DOHH2 (cell line): ENCODE measurements at regions not wholly inside any gene's neighbourhood (a gene's known extent, or its start where the extent isn't known, plus 50 kb on each side); places are given as distances from the start of the nearest gene placed in this dataset.

Experiments
- H3F3A ChIP-seq: fragments of 200-600 bp; sonication (generic), shearing (Covaris generic); 2 replicates; pipeline ENCODE4 v1.6.0; 2016; ENCODE audit warnings: antibody characterized with exemption, mild to moderate bottlenecking; ENCODE audit not compliant: control insufficient read depth, insufficient read depth
- H3K27ac ChIP-seq: fragments of 200-600 bp; sonication (generic); 2 replicates; pipeline ENCODE4 v1.5.1; 2014; ENCODE audit warnings: low read depth, mild to moderate bottlenecking, low read length, moderate library complexity
- H3K27me3 ChIP-seq: fragments of 200-600 bp; sonication (generic); 2 replicates; pipeline ENCODE4 v1.6.1; 2014; ENCODE audit warnings: mild to moderate bottlenecking, low read length, mixed read lengths; ENCODE audit not compliant: control insufficient read depth
- H3K36me3 ChIP-seq: fragments of 200-600 bp; sonication (generic); 2 replicates; pipeline ENCODE4 v1.6.1; 2014; ENCODE audit warnings: mild to moderate bottlenecking, low read length, moderate library complexity, mixed read lengths; ENCODE audit not compliant: control insufficient read depth
- H3K4me1 ChIP-seq: fragments of 200-600 bp; sonication (generic); 2 replicates; pipeline ENCODE4 v1.6.1; 2014; ENCODE audit warnings: mild to moderate bottlenecking, low read length, mixed read lengths; ENCODE audit not compliant: control insufficient read depth
- H3K4me2 ChIP-seq: fragments of 200-600 bp; sonication (generic); 2 replicates; pipeline ENCODE4 v1.6.0; 2014; ENCODE audit warnings: mild to moderate bottlenecking, low read length, moderate library complexity
- H3K4me3 ChIP-seq: fragments of 200-600 bp; sonication (generic); 2 replicates; pipeline ENCODE4 v1.5.1; 2014; ENCODE audit warnings: mild to moderate bottlenecking, low read length, mixed read lengths
- H3K79me2 ChIP-seq: fragments of 200-600 bp; sonication (generic); 2 replicates; pipeline ENCODE4 v1.6.1; 2014; ENCODE audit warnings: mild to moderate bottlenecking, low read length, mixed read lengths; ENCODE audit not compliant: control insufficient read depth
- H3K9me2 ChIP-seq: fragments of 200-600 bp; sonication (generic); replicated peaks from 2 replicates; pipeline ENCODE4 v1.6.1; 2014; ENCODE audit warnings: mild to moderate bottlenecking, low read length, mixed read lengths; ENCODE audit not compliant: control insufficient read depth
- H3K9me3 ChIP-seq: fragments of 200-600 bp; sonication (generic); 2 replicates; pipeline ENCODE4 v1.6.1; 2014; ENCODE audit warnings: antibody characterized with exemption, low read length, mixed read lengths; ENCODE audit not compliant: control insufficient read depth, insufficient read depth
- H4K20me1 ChIP-seq: fragments of 200-600 bp; sonication (generic); 2 replicates; pipeline ENCODE4 v1.6.0; 2014; ENCODE audit warnings: low read depth, mild to moderate bottlenecking, antibody characterized with exemption, low read length, moderate library complexity; ENCODE audit not compliant: control insufficient read depth, insufficient read depth
- EZH2phosphoT487 ChIP-seq: fragments of 200-600 bp; sonication (generic); IDR thresholded peaks from 2 replicates; pipeline ENCODE4 v1.6.1; 2017; ENCODE audit warnings: borderline replicate concordance, mild to moderate bottlenecking, antibody characterized with exemption, low read length, moderate library complexity, mixed read lengths
- TF ChIP-seq, protein P1 (sequence below): fragments of 200-600 bp; sonication (generic); IDR thresholded peaks from one replicate; pipeline ENCODE4 v1.5.1; 2014; ENCODE audit warnings: antibody characterized with exemption, mild to moderate bottlenecking, low read depth, low read length; ENCODE audit not compliant: poor library complexity, severe bottlenecking

DNA sequence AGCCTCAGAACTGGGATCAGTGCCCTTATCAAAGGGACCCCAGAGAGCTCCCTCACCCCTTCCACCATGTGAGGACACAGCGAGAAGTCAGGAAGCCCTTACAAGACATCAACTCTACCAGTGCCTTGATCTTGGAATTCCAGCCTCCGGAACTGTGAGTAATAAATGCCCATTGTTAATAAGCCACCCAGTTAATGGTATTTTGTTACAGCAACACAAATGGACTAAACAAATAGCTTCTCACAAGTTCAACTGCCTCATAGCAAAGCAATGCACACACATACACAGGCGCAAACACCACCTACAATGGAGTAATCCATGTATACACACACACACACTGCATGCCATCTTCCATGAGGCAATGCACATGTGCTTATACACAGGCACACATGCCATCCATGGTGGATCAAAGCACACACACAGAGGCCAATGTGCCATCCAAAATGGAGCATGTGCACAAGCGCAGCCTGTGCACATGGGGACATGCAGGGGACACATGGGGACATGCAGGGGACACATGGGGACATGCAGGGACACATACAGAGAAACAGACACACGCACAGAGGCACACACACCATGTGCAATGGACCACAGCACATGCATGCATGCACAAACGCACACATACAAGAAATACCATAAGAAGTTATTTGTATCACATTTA is 137.6 kb upstream of the TBL1X start:
- no peak for TF ChIP-seq EZH2phosphoT487
- TF ChIP-seq, protein P1, sequence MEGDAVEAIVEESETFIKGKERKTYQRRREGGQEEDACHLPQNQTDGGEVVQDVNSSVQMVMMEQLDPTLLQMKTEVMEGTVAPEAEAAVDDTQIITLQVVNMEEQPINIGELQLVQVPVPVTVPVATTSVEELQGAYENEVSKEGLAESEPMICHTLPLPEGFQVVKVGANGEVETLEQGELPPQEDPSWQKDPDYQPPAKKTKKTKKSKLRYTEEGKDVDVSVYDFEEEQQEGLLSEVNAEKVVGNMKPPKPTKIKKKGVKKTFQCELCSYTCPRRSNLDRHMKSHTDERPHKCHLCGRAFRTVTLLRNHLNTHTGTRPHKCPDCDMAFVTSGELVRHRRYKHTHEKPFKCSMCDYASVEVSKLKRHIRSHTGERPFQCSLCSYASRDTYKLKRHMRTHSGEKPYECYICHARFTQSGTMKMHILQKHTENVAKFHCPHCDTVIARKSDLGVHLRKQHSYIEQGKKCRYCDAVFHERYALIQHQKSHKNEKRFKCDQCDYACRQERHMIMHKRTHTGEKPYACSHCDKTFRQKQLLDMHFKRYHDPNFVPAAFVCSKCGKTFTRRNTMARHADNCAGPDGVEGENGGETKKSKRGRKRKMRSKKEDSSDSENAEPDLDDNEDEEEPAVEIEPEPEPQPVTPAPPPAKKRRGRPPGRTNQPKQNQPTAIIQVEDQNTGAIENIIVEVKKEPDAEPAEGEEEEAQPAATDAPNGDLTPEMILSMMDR, result no peak
- Histone ChIP-seq H4K20me1 (no peaks in the 10 kb centered on the region), H3K9me2 (no peaks in the 10 kb centered on the region), H3K9me3 (no peaks in the 10 kb centered on the region), H3F3A (no peaks in the 10 kb centered on the region), H3K27me3 (no peaks in the 10 kb centered on the region), H3K4me3 (no peak overlapping the region), H3K27ac (no peak overlapping the region), H3K4me1 (no peaks in the 10 kb centered on the region), H3K36me3 (no peaks in the 10 kb centered on the region), H3K4me2 (no peak overlapping the region), H3K79me2 (no peaks in the 10 kb centered on the region)

DNA sequence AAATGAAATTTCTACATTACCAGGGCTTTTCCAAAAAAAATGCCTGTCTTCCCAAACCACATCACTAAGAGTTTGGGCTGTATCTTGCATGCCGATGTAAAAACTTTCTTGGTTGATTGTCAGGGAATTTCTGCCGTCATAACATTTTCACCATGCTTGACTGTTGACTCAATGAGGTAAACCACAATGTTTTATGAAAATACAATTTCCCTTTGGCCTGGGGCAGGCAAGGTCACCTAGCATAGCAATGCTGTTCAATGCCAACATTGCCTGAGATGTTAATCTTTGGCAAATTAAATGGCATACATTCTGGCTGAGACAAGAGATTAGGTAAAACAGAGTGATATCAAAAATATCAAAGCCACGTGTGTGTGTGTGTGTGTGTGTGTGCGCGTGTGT is 137.1 kb upstream of the TBL1X start:
- H3K9me3 ChIP-seq, result no peaks in the 10 kb centered on the region
- no peak overlapping the region for H3K27ac ChIP-seq
- no peak overlapping the region for H3K4me3 ChIP-seq
- no peaks in the 10 kb centered on the region for H3F3A ChIP-seq
- no peaks in the 10 kb centered on the region for H3K36me3 ChIP-seq
- H3K79me2 ChIP-seq, result no peaks in the 10 kb centered on the region
- H3K4me2 ChIP-seq, result no peak overlapping the region
- no peak for TF ChIP-seq EZH2phosphoT487
- TF ChIP-seq, protein P1, result no peak
- H3K27me3 ChIP-seq, result no peaks in the 10 kb centered on the region
- H4K20me1 ChIP-seq, result no peaks in the 10 kb centered on the region
- no peaks in the 10 kb centered on the region for H3K4me1 ChIP-seq
- H3K9me2 ChIP-seq, result no peaks in the 10 kb centered on the region

DNA sequence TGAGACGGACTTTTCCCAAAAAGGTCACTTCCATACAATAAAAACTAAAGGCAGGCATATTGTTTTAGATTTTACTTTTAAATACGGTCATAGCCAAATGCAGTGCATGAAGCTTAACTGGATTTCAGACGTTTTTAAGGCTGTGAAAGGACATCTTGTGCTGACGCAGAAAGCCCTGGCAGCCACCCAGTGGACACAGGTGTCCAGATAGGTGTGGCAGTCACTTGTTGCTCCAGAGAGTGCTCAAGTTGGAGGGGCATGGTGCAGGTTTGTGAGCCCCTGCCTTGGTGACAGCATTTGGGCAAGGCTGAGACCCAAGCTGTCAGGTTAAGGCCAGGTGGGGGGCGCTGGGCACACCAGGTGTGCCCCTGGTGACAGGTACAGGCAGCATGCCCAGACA is 135.8 kb upstream of the TBL1X start:
- H4K20me1 ChIP-seq, result no peaks in the 10 kb centered on the region
- H3K27me3 ChIP-seq, result no peaks in the 10 kb centered on the region
- no peaks in the 10 kb centered on the region for H3F3A ChIP-seq
- H3K36me3 ChIP-seq, result no peaks in the 10 kb centered on the region
- H3K79me2 ChIP-seq, result no peaks in the 10 kb centered on the region
- H3K9me3 ChIP-seq, result no peaks in the 10 kb centered on the region
- no peak overlapping the region for H3K4me3 ChIP-seq
- no peaks in the 10 kb centered on the region for H3K9me2 ChIP-seq
- TF ChIP-seq, protein P1, result no peak
- no peak for TF ChIP-seq EZH2phosphoT487
- H3K27ac ChIP-seq, result no peak overlapping the region
- H3K4me1 ChIP-seq, result no peaks in the 10 kb centered on the region
- no peak overlapping the region for H3K4me2 ChIP-seq
